ENCODE measurements at regions not wholly inside any gene's neighbourhood (a gene's known extent, or its start where the extent isn't known, plus 50 kb on each side); places are given as distances from the start of the nearest gene placed in this dataset.
"Not testable (repeated sequence)": the region's sequence is repeated elsewhere in the genome, so short reads cannot be mapped to it uniquely, and the experiment has no call there.

DNA sequence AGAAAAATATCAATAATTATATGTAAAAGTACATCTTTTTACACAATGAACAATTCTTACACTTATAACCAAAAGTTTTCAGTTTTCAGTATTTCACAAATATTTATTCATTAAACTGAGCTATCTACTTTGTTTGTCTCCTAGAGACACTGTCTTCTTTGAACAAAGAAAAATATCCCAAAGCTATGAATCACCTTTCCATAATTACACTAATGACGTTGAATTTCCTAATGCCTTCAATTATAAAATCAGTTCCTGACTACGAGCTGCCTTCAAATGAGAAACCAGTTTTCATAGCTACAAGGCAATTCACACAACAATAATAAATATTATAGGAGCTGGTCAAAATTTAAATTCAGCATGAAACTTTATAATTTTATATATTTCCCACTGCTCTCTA, 201.8 kb upstream of the BRINP3 start:
- DNase-seq, result no peak

DNA sequence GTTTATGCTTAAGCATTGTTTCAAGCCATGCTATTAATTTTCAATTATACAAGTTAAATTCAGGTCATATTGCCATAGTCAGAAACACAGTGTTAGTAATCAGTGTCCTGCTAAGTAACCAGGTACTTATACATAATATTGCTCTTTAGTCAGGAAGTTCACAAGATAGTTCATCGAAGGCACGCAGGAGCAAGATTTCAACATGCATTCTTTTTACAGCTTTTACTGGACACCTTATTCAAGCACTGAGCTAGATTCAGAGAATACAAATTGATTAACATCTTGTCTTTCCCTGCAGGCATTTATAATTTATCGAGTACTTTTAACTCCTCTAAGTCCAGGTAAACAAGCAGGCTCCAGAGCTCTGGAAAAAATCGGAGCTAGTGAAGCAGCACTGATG, 202.3 kb upstream of the BRINP3 start:
- no peak for DNase-seq

GRCh38 chr1:190685676-190686075, 208.0 kb upstream of the BRINP3 start:
- no peak for DNase-seq

- DNase-seq, result no peak
These were observed 210.4 kb upstream of the BRINP3 start for GRCh38 chr1:190688096-190688495.

DNA sequence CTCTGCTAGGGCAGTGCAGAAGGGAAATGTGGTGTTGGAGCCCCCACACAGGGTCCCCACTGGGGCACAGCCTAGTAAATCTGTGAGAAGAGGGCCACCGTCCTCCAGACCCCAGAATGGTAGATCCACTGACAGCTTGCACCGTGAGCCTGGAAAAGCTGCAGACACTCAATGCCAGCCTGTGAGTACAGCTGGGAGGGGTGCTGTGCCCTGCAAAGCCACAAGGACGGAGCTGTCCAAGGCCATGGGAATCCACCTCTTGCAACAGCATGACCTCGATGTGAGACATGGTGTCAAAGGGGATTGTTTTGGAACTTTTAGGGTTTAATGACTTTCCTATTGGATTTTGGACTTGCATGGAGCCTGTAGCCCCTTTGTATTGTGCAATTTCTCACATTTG, 220.8 kb upstream of the BRINP3 start:
- DNase-seq, result not testable (repeated sequence)

DNA sequence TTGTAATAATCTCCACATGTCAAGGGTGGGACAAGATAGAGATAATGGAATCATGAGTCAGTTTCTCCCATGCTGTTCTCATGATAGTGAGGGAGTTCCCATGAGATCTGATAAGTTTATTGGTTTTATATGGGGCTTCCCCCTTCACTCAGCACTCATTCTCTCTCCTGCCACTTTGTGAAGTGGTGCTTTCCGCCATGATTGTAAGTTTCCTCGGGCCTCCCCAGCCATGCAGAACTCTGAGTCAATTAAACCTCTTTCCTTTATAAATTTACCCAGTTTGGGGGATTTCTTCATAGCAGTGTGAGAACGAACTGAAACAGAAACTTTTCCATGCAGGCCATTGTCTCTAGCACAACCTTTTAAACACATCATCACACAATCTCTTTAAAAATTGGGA, 221.5 kb upstream of the BRINP3 start:
- no peak for DNase-seq

- no peak for DNase-seq
These were observed 230.9 kb upstream of the BRINP3 start for GRCh38 chr1:190708418-190709057.

- no peak for DNase-seq
These were observed 233.4 kb upstream of the BRINP3 start for GRCh38 chr1:190711069-190711468.

DNA sequence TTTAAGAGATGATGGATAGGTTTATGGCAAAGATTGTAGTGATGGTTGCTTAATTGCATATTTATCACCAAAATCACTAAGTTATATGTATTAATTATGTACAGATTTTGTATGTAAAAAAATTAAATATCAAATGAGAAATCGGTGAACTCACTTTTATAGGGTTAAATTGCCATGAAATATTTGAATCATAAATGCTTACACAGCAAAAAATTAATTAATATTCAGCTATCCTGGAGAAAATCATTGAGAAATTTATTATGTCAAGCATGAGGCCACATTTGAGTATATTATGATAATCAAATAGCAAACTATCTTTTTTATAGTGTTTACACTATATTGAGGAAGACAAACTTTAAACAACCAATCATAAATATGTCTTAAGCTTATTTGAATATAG, 239.4 kb upstream of the BRINP3 start:
- no peak for DNase-seq

DNA sequence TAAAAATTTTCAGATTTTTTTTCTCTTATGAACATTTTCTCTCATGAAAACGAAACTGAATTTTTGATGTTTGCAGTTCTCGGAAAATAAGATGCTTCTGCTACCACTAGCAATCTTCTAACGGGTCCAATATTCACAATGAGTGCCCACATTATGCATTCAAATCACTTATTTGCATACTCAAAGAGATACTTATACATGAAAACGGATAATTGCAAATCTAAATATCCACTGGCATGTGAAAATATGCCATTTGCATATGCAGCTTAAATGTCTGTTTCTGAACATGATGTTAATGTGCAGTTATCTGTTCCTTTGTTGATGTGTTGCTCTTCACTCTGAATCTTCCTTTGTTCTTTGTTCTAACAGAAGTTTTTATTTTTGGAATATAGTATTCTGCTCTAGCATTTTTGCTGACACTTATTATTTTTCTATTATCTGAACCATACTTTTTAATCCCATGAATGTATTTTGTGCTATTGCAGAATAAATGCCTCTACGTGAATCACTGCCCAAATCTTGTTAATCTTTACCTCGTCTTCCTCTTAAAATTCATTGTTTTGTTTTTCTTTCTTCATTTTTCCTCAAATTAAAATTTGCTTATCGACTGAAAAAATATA, 259.4 kb upstream of the BRINP3 start:
- DNase-seq, result no peak

- no peak for DNase-seq
These were observed 260.7 kb upstream of the BRINP3 start for GRCh38 chr1:190738317-190738716.

- DNase-seq, result no peak
These were observed 262.3 kb upstream of the BRINP3 start for GRCh38 chr1:190739926-190740325.

GRCh38 chr1:190747704-190748103, 270.0 kb upstream of the BRINP3 start:
- no peak for DNase-seq

DNA sequence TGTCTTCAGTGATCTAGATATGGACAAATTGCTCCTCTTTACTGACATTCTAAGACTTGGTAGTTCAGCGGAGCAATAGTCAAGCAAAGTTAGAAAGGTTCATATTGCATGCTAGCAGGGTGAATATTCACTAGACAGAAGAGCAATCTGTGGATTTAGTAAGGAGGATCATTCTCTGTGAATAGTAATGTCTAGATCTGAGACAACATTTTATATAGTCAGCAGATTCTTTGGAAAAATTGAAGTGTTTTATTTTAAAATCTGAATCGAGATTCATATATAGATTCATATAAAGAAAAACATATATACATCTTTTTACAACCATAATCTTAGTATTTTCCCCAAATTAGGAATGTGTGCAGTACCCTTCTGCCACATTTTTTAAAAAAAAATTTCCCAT, 274.5 kb upstream of the BRINP3 start:
- no peak for DNase-seq

DNA sequence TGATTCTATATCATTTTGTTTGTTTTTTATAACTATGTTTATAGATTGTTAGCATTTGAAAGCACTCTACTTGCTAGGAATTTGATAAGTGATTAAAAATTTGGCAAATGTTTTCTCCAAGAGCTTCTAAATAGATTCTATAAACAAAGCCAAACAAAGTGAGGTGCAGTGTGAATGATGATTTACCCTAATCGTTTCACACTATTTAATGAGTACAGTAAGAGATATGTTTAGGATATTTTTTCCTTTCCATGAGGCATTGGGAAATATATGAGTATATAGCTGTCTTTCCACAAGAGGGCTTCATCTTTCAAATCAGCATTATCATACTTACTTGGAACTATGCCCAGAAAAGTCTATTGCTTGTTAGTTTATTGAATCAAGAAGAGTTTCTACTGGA, 277.0 kb upstream of the BRINP3 start:
- no peak for DNase-seq

DNA sequence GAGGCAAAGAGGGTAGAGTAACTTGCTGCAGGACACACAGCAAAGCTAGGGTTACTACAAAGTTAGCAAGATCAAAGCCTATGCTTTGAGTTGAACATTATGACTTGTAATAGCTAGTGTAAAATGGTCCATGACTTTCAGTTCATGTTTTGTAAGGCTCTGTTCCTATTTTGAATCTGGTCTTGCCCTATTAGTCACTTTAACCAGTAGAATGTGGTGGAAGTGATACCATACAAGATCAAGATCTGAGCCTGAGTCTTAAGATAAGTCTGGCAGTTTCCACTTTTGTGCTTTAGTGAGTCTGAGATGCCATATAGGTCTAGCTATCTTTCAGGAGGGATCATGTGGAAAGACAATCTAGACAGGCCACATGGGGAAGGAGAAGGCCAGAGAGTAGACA, 282.1 kb upstream of the BRINP3 start:
- no peak for DNase-seq

DNA sequence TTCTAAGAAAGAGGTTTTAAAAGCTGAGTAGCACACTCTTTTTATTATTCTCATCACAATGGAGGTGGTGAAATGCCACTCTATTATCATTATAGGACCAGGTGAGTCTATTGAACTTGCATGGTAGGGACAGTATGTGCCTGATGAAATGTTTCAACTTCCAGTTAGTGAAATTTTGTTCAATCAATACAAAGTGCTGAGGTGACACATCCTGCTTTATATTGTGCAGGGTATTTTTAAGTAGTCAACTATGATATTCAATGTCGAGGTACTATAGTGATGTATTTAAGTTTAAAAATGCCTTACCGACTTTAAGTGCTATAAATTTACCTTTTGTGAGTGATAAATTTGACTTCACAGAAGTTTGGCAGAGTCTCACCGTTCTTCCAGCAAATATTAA, 284.7 kb upstream of the BRINP3 start:
- DNase-seq, result no peak

- no peak for DNase-seq
These were observed 315.2 kb upstream of the BRINP3 start for GRCh38 chr1:190792873-190793272.

- DNase-seq, result no peak
These were observed 330.0 kb upstream of the BRINP3 start for GRCh38 chr1:190807629-190808028.

GRCh38 chr1:190808035-190808434, 330.4 kb upstream of the BRINP3 start:
- no peak for DNase-seq

DNA sequence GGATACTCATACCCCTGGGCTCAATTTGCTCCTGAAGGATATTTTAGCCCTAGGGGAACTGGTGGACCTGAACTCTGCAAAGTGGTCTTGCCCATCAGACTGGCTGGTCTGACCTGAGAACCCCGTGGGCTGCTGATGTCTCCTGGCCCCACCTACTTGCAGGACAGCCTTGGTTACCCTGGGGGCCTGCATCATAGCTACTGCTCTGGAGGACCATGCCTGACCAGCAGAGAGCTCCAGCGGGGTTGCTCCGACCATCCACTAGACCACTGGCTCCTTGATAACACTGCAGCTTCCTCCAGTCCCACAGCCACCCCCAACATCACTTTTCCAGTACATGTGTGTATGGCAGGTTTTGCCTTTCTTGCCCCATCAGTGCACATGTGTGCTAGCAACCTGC, 331.6 kb upstream of the BRINP3 start:
- no peak for DNase-seq

DNA sequence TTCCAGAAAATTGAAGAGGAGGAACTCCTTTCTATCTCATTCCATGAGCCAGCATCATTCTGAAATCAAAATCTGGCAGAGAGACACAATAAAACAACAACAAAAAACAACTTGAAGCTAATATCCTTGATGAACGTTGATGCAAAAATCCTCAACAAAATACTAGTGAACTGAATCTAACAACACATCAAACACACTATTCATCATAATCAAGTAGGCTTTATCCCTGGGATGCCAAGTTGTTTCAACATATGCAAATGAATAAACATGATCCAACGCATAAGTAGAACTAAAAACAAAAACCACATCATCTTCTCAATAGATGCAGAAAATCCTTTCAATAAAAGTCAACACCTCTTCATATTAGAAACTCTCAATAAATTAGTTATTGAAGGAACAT, 335.3 kb upstream of the BRINP3 start:
- DNase-seq, result no peak

DNA sequence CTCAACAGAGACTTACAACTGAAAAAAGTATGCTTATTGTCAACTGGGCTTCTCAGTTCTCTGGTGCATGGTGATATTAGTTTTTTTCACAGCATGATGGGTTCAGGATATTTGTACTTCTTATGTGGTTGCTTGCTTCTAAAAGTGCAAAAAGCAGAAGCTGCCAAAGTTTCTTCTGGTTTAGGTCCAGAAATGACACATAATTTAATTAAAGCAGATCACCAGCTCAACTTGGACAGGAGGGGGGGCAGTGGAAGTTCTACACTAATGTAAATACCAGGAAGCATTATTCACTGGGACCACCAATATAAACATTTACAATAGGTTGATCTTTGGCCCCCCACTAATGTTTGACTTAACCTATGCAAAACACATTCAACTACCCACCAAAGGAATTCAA, 354.8 kb upstream of the BRINP3 start:
- no peak for DNase-seq

DNA sequence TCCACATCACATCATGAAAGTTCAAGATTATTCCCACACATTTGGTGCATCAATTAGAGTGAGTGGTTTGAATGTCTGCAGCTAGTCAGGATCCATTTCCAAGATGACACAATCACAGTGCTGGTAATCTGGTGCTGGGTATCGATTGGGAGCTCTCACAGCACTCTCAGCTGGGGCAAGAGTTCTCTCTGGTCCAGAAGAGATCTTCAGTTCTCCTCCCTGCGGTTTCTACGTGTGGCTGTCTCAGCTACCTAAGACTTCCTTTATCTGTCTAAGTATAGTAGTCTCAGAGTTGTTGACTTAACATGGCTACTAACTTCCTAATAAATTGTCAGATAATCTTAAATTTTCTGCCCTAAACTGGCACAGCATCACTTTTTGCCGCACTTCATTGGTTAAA, 358.0 kb upstream of the BRINP3 start:
- DNase-seq, result no peak

DNA sequence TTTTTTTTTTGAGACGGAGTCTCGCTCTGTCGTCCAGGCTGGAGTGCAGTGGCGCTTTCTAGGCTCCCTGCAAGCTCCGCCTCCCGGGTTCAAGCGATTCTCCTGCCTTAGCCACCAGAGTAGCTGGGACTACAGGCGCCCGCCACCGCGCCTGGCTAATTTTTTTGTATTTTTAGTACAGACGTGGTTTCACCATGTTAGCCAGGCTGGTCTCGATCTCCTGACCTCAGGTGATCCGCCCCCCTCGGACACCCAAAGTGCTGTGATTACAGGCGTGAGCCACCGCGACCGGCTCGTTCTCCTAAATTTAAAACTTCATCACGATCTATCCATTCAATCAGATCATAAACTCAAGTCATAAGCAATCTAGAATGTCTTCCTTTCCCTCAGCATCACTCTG, 359.5 kb upstream of the BRINP3 start:
- not testable (repeated sequence) for DNase-seq
